PC-9 (cell line): ENCODE measurements at regions not wholly inside any gene's neighbourhood (a gene's known extent, or its start where the extent isn't known, plus 50 kb on each side); places are given as distances from the start of the nearest gene placed in this dataset.

ENCODE experiments used
- BruUV-seq: library from RNA; stranded (reverse); fragments of 400-500 nt; replicated peaks from 2 replicates; lab custom pipeline; 2021; lab: Mats Ljungman, UMichigan
- CTCF ChIA-PET: fragments of 300-600 bp; sonication (Branson Sonifier 250); formaldehyde crosslinking; loops from one replicate; lab custom pipeline; 2022; ENCODE audit warnings: antibody characterized with exemption; lab: Charles Lee
- POLR2A ChIA-PET: fragments of 300-600 bp; sonication (Branson Sonifier 250); formaldehyde crosslinking; loops from one replicate; lab custom pipeline; 2022; ENCODE audit warnings: antibody characterized with exemption; ENCODE audit not compliant: unreplicated experiment; lab: Charles Lee
- DNase-seq, 2 experiments: peaks; one replicate each; pipeline versions ENCODE4 v3.0.0 to v3.0.0-alpha.2; 2015 to 2022; ENCODE audit warnings: mixed read lengths in 1 of 2
- H2AFZ ChIP-seq: fragments of 200-600 bp; sonication (generic); 2 replicates; pipeline ENCODE4 v1.8.1; 2017; ENCODE audit warnings: antibody characterized with exemption
- H3F3A ChIP-seq: fragments of 200-600 bp; sonication (generic); 2 replicates; pipeline ENCODE4 v1.8.1; 2017; ENCODE audit warnings: antibody characterized with exemption, mild to moderate bottlenecking, low read depth; ENCODE audit not compliant: insufficient read depth
- H3K27ac ChIP-seq: fragments of 200-600 bp; sonication (generic); 2 replicates; pipeline ENCODE4 v1.6.1; 2016; ENCODE audit warnings: mixed run types
- H3K27me3 ChIP-seq: fragments of 200-600 bp; sonication (generic); 2 replicates; pipeline ENCODE4 v1.6.1; 2016; ENCODE audit warnings: low read depth, mixed run types; ENCODE audit not compliant: insufficient read depth
- H3K36me3 ChIP-seq: fragments of 200-600 bp; sonication (generic); 2 replicates; pipeline ENCODE4 v1.6.1; 2016; ENCODE audit warnings: low read depth, mixed run types
- H3K4me1 ChIP-seq: fragments of 200-600 bp; sonication (generic); replicated peaks from 2 replicates; pipeline ENCODE4 v1.6.1; 2016; ENCODE audit warnings: mixed run types; ENCODE audit not compliant: insufficient read depth
- H3K4me2 ChIP-seq: fragments of 200-600 bp; sonication (generic); 2 replicates; pipeline ENCODE4 v1.6.1; 2017; ENCODE audit warnings: mixed run types
- H3K4me3 ChIP-seq: fragments of 200-600 bp; sonication (generic); 2 replicates; pipeline ENCODE4 v1.6.1; 2016; ENCODE audit warnings: mixed run types
- H3K79me2 ChIP-seq: fragments of 200-600 bp; sonication (generic); 2 replicates; pipeline ENCODE4 v1.6.1; 2017; ENCODE audit warnings: low read depth, mixed run types
- H3K9me2 ChIP-seq: fragments of 200-600 bp; sonication (generic); 2 replicates; pipeline ENCODE4 v1.8.1; 2017; ENCODE audit warnings: mild to moderate bottlenecking; ENCODE audit not compliant: insufficient read depth
- H3K9me3 ChIP-seq: fragments of 200-600 bp; sonication (generic); 2 replicates; pipeline ENCODE4 v1.8.1; 2016; ENCODE audit warnings: low read depth; ENCODE audit not compliant: insufficient read depth
- H4K20me1 ChIP-seq: fragments of 200-600 bp; sonication (generic); 2 replicates; pipeline ENCODE4 v1.8.1; 2017; ENCODE audit not compliant: insufficient read depth
- CTCF ChIP-seq: fragments of 200-600 bp; sonication (generic); conservative IDR thresholded peaks from 2 replicates; pipeline ENCODE4 v1.6.1; 2017; ENCODE audit warnings: mixed run types, antibody characterized with exemption, mild to moderate bottlenecking, moderate library complexity
- EZH2 ChIP-seq: fragments of 200-600 bp; sonication (generic); IDR thresholded peaks from 2 replicates; pipeline ENCODE4 v1.8.0; 2017; ENCODE audit warnings: antibody characterized with exemption, low read depth
- intact Hi-C: fragments of 100-400 bp; cut with micrococcal nuclease; formaldehyde crosslinking; loops from one replicate; pipeline ENCODE4 v1.10.0; 2022; ENCODE audit not compliant: unreplicated experiment

DNA sequence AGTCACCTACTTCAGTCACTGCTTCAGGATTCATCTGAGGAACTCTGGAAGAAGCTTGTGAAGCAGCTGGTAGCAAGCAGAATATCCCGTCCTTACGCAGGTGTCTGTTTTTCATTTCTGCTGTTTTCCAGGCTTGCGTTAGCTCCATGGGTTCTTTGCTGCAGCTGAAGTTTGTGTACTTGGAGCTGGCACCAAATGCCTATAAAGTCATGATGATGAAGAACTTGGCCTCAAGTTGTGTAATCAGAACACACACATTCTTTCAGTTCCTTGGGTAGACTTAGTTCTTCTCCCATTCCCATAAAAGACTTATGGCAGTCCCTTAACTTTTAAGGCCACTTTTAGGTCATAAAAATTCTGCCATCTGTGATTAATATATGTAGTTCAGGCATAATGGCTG lies 116.7 kb downstream of the LRRC70 start:
- Histone ChIP-seq H3K36me3 (no peaks in the 10 kb centered on the region), H3K79me2 (no peaks in the 10 kb centered on the region), H3K4me3 (no peak overlapping the region), H2AFZ (no peak overlapping the region), H3K4me1 (no peaks in the 10 kb centered on the region), H3K27ac (no peak overlapping the region), H3K27me3 (peaks cover 6% of the 10 kb centered on the region; the same call in 1 of the 2 replicates), H3F3A (no peaks in the 10 kb centered on the region), H3K4me2 (no peak overlapping the region), H3K9me2 (no peaks in the 10 kb centered on the region), H4K20me1 (no peaks in the 10 kb centered on the region), H3K9me3 (no peaks in the 10 kb centered on the region)
- no peak for TF ChIP-seq CTCF
- intact Hi-C loops: no loop called here
- no peak for DNase-seq
- ChIA-PET POLR2A (no interaction called here), CTCF (no interaction called here)
- no TSS peak for BruUV-seq

GRCh38 chr5:62692946-62693713 lies 114.5 kb downstream of the LRRC70 start:
- no peak overlapping the region for H3K27ac ChIP-seq
- intact Hi-C loops: no loop called here
- POLR2A ChIA-PET: no interaction called here

GRCh38 chr5:62691946-62692345 lies 113.3 kb downstream of the LRRC70 start:
- no peak overlapping the region for H2AFZ ChIP-seq

More at GRCh38 chr5:62692946-62693713, 114.5 kb downstream of the LRRC70 start:
- Histone ChIP-seq H3K9me2 (no peaks in the 10 kb centered on the region), H3K4me2 (no peak overlapping the region), H3K36me3 (no peaks in the 10 kb centered on the region), H3K27me3 (peaks cover 6% of the 10 kb centered on the region; the same call in 1 of the 2 replicates), H3K4me1 (no peaks in the 10 kb centered on the region), H3F3A (no peaks in the 10 kb centered on the region), H3K4me3 (no peak overlapping the region), H3K79me2 (no peaks in the 10 kb centered on the region), H2AFZ (no peak overlapping the region), H3K9me3 (no peaks in the 10 kb centered on the region), H4K20me1 (no peaks in the 10 kb centered on the region)
- no peak for DNase-seq
- CTCF ChIA-PET: no interaction called here
- no TSS peak for BruUV-seq
- TF ChIP-seq CTCF: no peak
- no peak for TF ChIP-seq EZH2

More at GRCh38 chr5:62691946-62692345, 113.3 kb downstream of the LRRC70 start:
- Histone ChIP-seq H3K4me3 (no peak overlapping the region), H3K27ac (no peak overlapping the region), H4K20me1 (no peaks in the 10 kb centered on the region), H3F3A (no peaks in the 10 kb centered on the region), H3K9me2 (no peaks in the 10 kb centered on the region), H3K79me2 (no peaks in the 10 kb centered on the region), H3K4me1 (no peaks in the 10 kb centered on the region), H3K4me2 (no peak overlapping the region), H3K9me3 (no peaks in the 10 kb centered on the region), H3K27me3 (peaks cover 3% of the 10 kb centered on the region; the same call in 1 of the 2 replicates), H3K36me3 (no peaks in the 10 kb centered on the region)
- CTCF ChIA-PET: no interaction called here
- TF ChIP-seq CTCF: no peak
- TF ChIP-seq EZH2: no peak
- no TSS peak for BruUV-seq
- DNase-seq: no peak
- POLR2A ChIA-PET: no interaction called here
- intact Hi-C loops: no loop called here
